NCI-H1436 treated with DMSO at 0.1 percent for 48 hours (cell line): ENCODE measurements at regions not wholly inside any gene's neighbourhood (a gene's known extent, or its start where the extent isn't known, plus 50 kb on each side); places are given as distances from the start of the nearest gene placed in this dataset.
"Not testable (repeated sequence)": the region's sequence is repeated elsewhere in the genome, so short reads cannot be mapped to it uniquely, and the experiment has no call there.

ENCODE experiments used
- DNase-seq: peaks from one replicate; lab custom pipeline; 2025; lab: John Stamatoyannopoulos, UW

DNA sequence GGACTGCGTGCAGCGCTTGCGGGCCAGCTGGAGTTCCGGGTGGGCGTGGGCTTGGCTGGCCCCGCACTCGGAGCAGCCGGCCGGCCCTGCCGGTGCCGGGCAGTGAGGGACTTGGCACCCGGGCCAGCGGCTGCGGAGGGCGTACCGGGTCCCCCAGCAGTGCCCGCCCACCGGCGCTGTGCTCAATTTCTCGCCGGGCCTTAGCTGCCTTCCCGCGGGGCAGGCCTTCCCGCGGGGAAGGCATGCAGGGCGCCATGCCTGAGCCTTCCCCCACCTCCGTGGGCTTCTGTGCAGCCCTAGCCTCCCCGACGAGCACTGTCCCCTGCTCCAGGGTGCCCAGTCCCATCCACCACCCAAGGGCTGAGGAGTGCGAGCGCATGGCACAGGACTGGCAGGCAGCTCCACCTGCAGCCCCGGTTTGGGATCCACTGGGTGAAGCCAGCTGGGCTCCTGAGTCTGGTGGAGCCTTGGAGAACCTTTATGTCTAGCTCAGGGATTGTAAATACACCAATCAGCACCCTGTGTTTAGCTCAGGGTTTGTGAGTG is 975.0 kb upstream of the NRXN1 start:
- DNase-seq: not testable (repeated sequence)

DNA sequence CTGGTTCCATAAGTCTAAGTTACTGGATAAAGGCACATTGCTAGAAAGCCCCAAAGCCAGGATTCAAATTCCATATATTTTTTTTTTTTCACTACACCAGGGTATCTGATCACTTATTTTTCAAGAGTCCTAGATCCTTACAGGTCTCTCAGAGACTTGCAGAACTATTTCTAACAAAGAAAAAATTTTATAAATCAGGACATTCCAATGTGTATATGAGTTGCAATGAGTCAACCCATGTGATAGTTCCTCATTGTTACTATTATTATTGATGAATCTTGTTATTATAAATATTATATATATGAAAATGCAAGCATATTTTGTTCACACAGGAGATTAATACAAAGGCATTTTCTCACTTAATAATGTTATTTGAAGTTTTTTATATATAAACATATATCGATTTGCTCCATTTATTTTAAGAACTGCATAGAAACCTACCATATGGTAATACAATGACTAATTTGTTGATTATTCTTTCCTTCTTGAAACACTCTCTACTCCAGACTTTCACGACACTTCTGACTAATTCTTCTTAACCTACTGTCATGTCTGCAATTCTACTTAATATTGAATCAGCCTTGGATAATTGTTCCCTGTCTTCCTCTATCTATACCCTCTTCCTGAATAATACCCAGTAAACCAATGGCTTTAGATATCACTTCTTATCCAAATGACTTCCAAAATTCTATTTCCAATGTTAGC is 968.4 kb upstream of the NRXN1 start:
- no peak for DNase-seq

DNA sequence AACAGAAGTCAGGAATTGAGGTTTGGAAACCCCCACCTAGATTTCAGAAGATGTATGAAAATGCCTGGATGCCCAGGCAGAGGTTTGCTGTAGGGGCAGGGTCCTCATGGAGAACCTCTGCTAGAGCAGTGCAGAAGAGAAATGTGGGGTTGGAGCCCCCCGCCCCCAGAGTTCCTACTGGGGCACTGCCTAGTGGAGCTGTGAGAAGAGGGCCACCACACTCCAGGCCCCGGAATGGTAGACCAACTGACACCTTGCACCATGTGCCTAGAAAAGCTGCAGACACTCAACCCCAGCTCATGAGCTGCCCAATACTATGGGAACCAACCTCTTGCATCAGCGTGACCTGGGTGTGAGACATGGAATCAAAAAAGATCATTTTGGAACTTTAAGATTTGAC is 967.0 kb upstream of the NRXN1 start:
- no peak for DNase-seq

DNA sequence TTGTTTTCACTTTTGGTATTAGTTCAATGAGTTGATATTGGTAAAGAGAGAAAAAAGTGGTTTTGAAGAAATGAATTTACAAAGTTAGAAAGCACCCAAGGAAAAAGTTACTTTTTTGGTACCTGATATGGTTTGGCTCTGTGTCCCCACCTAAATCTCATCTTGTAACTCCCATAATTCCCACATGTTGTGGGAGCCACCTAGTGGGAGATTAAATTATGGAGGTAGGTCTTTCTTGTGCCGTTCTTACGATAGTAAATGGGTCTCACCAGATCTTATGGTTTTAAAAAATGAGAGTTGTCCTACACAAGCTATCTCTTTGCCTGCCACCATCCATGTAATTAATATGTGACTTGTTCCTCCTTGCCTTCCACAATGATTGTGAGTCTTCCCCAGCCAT is 965.6 kb upstream of the NRXN1 start:
- DNase-seq: no peak

- no peak for DNase-seq
Observed at GRCh38 chr2:51995293-51995692, 963.4 kb upstream of the NRXN1 start.

GRCh38 chr2:51994123-51994763 is 962.3 kb upstream of the NRXN1 start:
- DNase-seq: no peak

GRCh38 chr2:51990684-51991083 is 958.8 kb upstream of the NRXN1 start:
- no peak for DNase-seq

DNA sequence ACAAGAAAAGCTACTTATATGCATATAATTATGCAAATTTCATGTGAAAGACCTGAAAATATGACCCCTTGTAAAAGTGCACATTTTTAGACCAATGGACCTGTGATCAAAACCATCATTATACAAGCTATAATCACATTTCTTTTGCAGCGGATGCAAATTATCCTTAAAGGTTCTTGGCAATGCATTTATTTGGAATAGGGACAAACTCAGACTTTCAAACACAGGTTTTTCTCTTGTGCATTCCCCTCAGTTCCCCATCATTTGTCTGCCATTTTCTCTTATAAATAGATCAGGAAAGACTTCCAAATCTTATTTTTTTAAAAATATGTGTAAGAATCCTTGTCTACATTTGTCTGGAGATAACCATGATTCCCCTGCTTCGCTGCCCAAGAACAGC is 954.2 kb upstream of the NRXN1 start:
- DNase-seq: no peak

- DNase-seq: no peak
Observed at GRCh38 chr2:51981783-51982182, 949.9 kb upstream of the NRXN1 start.

DNA sequence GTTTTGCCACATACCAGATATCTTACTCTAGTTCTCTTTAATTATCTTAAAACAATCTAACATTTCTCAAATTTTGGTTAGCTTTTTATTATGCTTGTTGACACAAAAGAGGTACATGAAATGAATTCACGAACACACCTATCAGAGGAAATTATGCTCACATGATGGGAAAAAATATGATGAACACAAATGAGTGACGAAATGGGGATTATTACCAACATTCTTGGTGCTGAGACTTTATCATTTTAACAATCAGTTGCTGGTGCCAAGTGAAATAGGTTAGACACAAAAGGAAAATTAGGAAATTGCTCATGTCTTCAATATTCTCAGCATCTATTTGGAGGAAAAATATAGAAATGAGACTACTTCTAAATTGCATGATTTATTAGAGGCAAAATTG is 944.7 kb upstream of the NRXN1 start:
- DNase-seq: no peak

DNA sequence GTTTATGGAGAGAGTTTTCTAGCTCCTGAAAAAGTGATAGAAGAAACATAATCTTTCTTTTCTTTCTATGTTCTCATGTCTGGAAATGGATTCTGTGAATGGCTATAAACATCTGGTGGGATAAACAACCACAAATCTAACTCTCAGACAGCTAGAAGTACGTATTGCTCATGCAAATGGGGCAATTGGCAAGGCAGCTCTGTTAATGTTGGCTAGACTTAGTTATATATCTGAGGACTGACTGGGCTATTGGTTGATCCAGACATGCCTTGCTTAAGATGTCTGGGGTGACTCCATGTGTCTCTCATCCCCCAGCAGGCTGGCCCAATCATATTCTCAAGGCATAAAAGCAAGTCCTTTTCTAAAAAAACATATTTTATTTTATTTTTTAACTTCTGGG is 939.2 kb upstream of the NRXN1 start:
- no peak for DNase-seq

GRCh38 chr2:51969347-51969746 is 937.4 kb upstream of the NRXN1 start:
- DNase-seq: no peak

DNA sequence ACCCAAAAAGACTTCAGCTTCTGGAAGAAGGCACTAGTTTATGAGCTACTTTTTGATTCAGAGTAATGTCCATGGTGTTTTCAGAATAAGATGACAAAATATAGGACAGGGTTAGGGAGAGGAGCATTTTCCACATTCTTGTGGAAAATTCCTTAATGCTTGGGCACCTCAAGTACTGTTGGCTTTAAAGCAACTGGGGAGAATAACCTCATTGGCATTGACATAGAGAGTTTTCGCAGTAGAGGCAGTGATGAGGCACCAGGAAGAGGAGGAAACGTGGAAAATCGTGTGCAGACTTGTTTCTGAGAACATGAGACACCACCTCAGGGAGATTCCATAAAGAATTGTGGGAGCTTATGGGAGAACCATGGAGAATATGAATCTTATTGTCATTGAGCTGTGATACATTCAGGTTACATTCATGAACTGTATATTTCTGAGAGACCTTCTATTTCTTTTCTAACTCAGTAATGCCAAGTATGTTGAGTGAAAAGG is 929.0 kb upstream of the NRXN1 start:
- no peak for DNase-seq

GRCh38 chr2:51960281-51960680 is 928.3 kb upstream of the NRXN1 start:
- DNase-seq: no peak

DNA sequence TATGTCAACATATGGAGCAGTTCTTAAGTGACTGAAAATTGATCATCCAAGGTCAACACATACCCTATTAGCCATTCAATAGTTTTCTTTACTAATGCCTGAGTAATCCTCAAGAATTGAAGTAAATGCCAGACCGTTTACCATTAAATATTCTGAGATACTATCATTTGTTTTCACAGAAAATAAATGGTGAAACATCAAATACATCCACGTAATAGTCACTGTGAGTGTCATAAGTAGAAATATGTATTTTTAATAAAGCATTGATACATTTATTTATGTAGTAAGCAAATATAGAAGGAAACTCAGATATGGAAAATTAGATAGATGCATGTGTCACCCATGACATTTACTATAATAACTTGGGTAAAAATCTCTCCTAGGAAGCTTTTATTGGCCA is 927.8 kb upstream of the NRXN1 start:
- no peak for DNase-seq

DNA sequence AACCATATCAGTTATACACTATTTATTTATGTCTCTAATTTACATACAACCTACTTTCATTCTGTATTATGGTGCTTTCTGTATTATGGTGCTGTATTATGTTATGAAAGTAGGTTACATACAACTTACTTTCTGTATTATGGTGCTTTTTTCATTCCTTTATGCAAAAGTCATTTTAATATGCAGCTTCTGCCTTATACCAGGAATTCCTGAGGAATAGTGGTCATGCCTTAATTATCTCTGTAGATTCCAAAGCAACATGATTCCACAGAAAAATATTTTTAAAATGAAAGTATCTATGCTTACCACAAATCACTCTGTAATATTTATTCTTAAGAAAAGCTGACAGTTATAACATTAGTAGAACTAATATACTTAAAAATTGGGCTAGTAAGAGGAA is 922.0 kb upstream of the NRXN1 start:
- DNase-seq: no peak

- DNase-seq: no peak
Observed at GRCh38 chr2:51921076-51921475, 889.1 kb upstream of the NRXN1 start.

GRCh38 chr2:51920509-51920908 is 888.6 kb upstream of the NRXN1 start:
- DNase-seq: no peak

- no peak for DNase-seq
Observed at GRCh38 chr2:51919395-51919794, 887.5 kb upstream of the NRXN1 start.

DNA sequence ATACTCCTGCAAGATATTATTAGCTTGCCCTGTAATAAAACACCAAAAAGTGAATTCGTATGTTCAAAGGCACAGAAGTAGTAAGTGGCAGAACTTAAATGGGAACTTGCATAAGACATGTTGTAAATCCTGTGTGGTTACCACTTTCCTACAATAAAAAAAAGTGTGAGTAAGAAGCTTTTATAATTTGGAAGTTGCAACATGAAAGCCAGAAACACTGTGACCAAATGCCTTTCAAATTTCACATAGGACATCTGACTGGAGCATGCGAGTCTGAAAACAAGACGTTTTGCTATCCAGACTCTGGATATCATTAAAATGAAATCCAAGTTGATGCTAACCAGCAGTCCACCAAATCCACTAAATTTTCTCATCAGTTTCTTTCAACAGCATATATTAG is 886.2 kb upstream of the NRXN1 start:
- DNase-seq: no peak

DNA sequence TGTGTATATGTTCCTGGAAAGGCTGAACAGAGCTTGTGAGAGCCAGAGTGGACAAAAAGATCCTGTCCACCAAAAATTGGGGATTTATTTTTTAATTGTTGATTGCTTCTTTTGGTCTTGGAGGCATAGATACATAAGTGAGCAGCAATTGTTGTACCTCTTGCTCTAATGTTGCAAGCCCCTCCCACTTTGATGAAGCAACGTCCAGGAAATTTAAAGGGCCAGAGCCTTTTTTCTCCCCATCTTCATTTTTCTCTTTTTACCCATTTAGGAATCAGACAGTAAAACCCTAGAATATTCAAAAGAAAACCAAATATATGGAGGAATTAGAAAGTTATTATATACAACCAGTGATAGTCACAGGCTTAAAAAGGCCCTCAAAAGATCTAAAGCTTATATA is 871.8 kb upstream of the NRXN1 start:
- no peak for DNase-seq

GRCh38 chr2:51899643-51900042 is 867.7 kb upstream of the NRXN1 start:
- DNase-seq: no peak

GRCh38 chr2:51894584-51894983 is 862.7 kb upstream of the NRXN1 start:
- DNase-seq: not testable (repeated sequence)

DNA sequence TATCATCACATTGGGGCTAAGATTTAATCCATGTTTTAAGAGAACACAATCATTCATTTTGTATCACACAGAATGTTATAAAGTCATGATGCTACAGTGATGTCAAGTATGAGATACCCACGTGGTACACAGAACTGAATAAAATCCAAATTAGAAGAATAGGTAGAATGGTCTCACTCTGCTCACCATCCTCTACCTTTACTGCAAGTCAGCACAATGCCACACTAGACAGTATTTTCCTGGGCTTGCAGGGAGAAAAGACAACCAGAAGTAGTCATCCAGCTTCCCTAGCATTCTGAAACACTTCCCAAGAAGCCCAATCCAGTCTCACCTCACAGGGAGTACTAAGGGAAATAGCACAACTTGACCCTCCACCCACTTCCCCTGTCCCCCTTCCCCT is 856.2 kb upstream of the NRXN1 start:
- DNase-seq: no peak
